Left colon (tissue), 2 donors: ENCODE measurements at regions not wholly inside any gene's neighbourhood (a gene's known extent, or its start where the extent isn't known, plus 50 kb on each side); places are given as distances from the start of the nearest gene placed in this dataset.

Experiments used
- ATAC-seq: fragments of 200-7000 bp; cut with Tn5 transposase; one replicate; pipeline ENCODE4 v1.9.1; 2020; ENCODE audit warnings: mild to moderate bottlenecking, moderate library complexity
- DNase-seq, 2 donors: peaks; one replicate each; pipeline ENCODE4 v3.0.0-alpha.2; 2020
- intact Hi-C, 2 donors: fragments of 100-400 bp; cut with DNase I in 1 of 2; cut with micrococcal nuclease in 1 of 2; formaldehyde crosslinking; loops; one replicate each; pipeline versions ENCODE4 v1.11.2 to v1.14.0; 2022; cut with DNase I, micrococcal nuclease
- donor health status: DM: no; HTN: no; CAD: no.
- donor health status: DM: yes; HTN: yes; CAD: no.

DNA sequence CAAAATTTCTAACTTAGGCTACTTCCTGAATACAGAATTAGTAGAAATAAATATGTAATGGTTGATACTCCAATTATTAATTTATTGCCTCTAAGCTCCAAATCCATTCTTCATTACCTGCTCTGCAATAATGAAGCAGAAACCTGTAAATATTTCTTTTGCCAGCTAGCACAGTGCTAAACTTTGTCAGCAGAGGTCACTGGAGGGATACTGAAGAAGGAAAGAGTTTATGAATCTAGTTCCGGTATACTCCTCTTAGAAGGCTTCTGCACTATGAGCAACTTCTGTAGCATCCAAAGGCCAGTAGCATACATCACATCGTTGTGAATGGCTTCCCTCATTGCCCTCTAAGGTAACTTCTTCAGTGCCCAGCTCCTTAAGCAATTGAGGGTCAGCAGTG is 81.0 kb upstream of the LHX8 start:
- DNase-seq (no peak), ATAC-seq (no peak)
- intact Hi-C loops, result no loop called here

DNA sequence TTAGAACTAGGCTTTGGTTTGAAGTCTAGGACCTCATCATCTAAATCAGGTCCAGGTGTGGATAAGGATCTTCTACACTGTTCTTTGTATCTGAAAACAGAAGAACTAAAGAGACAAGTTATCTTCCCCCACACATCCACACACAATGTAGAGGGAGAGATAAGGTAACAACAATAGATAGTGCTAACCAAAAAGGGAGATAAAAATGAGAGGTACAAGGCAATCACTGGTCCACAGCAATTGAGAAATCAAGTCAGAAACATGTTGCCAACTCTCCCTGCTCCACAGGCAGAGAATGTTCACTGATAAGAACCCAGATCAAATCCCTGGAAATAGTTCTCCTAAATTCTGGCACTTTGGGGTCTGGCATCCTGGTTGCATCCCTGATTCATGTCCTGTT is 75.8 kb upstream of the LHX8 start:
- intact Hi-C loops, result no loop called here
- no peak for DNase-seq
- ATAC-seq, result no peak

DNA sequence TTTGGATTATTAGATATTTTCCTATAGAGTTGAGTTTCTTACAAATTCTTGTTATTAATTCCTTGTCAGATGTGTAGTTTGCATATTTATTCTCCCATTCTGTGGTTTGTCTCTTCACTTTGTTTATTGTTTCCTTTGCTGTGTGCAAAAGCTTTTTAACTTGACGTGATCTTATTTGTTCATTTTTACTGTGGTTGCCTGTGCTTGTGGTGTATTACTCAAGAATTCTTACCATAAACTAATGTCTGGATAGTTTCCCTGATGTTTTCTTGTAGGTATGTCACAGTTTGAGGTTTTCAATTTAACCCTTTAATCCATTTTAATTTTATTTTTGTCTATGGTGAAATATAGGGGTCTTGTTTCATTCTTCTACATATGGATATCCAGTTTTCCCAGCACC is 72.1 kb upstream of the LHX8 start:
- ATAC-seq, result no peak
- no peak for DNase-seq

DNA sequence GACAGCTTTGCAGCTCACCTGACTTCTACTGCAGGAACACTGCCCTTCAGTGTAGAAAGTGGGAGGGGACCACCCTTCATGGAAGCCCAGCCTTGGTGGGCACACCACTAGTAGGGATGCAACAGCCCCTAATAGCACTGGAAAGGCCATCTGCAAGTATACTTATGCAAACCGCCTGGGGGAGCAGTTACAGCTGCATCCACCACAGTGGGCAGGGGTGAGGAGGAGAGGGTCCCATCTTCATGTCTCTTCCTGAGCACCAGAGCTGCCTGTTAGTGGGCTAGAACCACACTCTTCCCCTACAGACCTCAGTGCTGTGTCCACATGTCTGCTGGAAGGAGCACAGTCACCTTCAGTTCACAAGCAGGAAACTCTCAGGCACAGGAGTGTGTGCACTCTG is 66.2 kb upstream of the LHX8 start:
- no peak for DNase-seq
- intact Hi-C loops, result no loop called here
- no peak for ATAC-seq

More for the DNA sequence above, 72.1 kb upstream of the LHX8 start:
- intact Hi-C loops, result no loop called here

DNA sequence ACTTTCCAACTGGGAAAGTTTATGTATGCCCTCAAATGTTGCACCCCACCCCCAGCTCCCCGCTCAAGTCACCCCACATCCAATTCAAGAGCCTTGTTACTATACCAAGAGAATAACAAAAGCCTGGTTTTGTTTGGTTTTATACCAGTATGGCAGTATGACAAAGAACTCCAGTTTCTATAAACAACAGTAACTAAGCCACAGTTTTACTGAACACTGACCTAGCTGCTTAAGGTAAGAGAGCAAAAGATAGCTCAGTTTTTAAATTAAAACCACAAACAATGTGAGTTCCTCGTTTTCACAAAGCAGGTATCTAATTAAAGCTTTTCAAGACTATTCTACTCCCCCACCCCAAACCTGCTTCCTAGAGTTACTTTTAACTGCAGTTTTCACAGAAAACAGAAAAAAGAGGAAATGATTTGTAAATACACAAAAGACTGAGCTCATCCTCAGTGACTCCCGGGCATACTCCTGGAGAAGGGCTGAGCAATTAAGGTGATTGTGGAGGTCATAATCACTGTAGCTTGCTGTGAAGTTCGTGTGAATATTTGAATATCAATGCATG is 59.3 kb upstream of the LHX8 start:
- DNase-seq (no peak), ATAC-seq (no peak)
- intact Hi-C loops, result no loop called here

DNA sequence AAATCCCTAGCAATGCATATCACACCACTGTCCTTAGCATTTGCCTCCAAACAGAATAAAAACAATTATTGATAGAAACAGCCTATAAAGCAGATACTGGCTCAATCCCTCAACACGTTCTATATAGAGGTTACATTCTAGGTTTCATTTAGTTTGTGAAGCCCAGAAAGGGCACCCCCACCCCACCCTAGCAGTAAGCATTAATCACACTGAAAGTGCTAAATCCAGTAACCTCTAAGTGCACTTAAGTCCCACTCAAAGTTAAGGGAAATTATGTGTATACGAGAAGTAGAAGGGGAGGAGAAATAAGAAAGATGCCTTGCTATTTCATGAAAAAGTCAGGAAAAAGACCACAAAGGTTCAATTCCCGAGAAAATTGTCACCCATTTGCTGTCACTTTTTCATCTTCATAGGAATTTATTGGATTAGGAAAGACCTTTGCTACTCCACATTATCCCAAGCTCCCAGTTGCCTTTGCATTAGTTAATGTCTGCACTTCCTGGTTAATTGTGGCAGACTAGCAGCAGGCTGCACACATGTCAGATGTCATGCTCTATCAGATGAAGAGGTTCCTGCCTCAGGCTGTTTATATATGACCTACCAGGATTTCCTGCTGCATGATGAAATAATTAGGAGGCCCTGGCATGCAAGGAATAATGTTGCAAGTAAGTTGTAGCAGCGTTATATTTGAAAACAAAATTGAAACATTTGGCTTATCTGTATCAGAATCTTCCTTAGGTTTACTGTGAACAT is 54.5 kb upstream of the LHX8 start:
- DNase-seq, result no peak
- ATAC-seq, result no peak
- intact Hi-C loops, result no loop called here

DNA sequence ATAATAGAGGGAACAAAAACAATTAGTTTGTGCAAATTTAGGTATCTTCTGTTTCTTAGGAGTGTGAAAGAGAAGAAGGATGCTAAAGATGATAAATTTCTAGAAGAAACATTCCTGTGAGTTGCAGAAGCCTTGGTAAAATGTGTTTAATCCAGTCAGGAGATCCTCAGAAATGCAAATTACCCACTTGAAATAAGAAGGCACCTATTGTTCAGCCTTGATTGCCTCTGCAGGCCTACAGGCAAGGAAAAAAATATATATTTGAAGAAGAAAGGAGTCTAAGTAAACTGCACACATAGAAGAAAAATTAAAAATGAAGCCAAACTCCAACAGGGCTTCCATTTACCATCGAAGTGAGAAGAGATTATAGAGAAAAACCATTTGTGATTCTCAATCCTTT is 51.0 kb upstream of the LHX8 start:
- intact Hi-C loops, result no loop called here
- DNase-seq (no peak), ATAC-seq (no peak)

DNA sequence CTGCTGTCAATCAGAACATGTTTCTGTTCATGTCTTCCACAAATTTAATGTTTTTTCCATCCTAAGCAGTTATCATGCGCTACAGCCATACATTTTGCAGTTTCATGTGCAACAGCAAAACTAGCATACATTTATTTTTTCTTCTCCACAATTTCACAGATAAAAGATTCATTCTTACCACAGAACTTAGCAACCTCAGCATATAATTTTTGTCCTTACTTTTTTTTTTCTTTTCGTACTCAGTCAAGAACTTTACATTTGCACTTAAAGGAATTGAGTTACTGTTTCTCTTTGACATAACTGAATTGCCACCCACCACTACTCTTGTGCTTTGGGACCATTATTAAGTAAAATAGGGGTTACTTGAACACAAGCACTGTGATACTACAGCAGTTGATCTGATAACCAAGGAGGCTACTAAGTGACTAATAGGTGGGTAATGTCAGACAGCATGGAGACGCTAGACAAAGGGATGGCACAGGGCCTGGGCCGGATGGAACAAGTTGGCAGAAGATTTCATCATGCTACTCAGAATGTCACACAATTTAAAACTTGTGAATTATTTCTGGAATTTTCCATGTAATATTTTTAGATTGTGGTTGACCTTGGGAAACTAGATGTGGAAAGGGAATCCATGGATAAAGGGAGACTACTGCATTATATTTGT is 50.2 kb upstream of the LHX8 start:
- ATAC-seq (no peak), DNase-seq (no peak)
- intact Hi-C loops, result no loop called here
